Adrenal gland (tissue), 9 donors: ENCODE measurements at regions not wholly inside any gene's neighbourhood (a gene's known extent, or its start where the extent isn't known, plus 50 kb on each side); places are given as distances from the start of the nearest gene placed in this dataset.

ENCODE experiments used
- DNase-seq, 7 donors: peaks; one replicate each; pipeline ENCODE4 v3.0.0-alpha.2; 2019 to 2020
- H3K27ac ChIP-seq, 5 donors: fragments of 200-600 bp; sonication (generic) in 4 of 5; 1 replicate in 3 of 5; 2 replicates in 2 of 5; pipeline versions ENCODE4 v1.5.1 to v1.8.0; 2016 to 2020; ENCODE audit warnings: mild to moderate bottlenecking in 1 of 5
- H3K27me3 ChIP-seq: fragments of 200-600 bp; 2 replicates; pipeline ENCODE4 v1.8.0; 2021
- H3K36me3 ChIP-seq, 2 donors: fragments of 200-600 bp; replicated peaks in 1 of 2; 1 replicate in 1 of 2; 2 replicates in 1 of 2; pipeline versions ENCODE4 v1.5.1 to v1.8.0; 2018 to 2022
- H3K4me1 ChIP-seq, 2 donors: fragments of 200-600 bp; replicated peaks in 1 of 2; 1 replicate in 1 of 2; 2 replicates in 1 of 2; pipeline versions ENCODE4 v1.5.1 to v1.8.0; 2018 to 2021
- H3K4me3 ChIP-seq, 4 donors: fragments of 200-600 bp; sonication (generic) in 3 of 4; one replicate each; pipeline ENCODE4 v1.5.1; 2016 to 2018
- H3K9me3 ChIP-seq, 3 donors: fragments of 200-600 bp; sonication (generic) in 1 of 3; replicated peaks in 1 of 3; 1 replicate in 2 of 3; 2 replicates in 1 of 3; pipeline versions ENCODE4 v1.5.1 to v1.8.0; 2016 to 2021
- CTCF ChIP-seq, 6 experiments: fragments of 450-650 bp in 4 of 6; fragments of 200-600 bp in 2 of 6; sonication (generic) in 1 of 6; IDR thresholded peaks; 1 replicate in 5 of 6; 2 replicates in 1 of 6; pipeline versions ENCODE4 v1.5.1 to v1.8.0; 2016 to 2021; ENCODE audit warnings: antibody characterized with exemption in 6 of 6, mild to moderate bottlenecking in 2 of 6, moderate library complexity in 1 of 6
- POLR2A ChIP-seq, 2 donors: fragments of 450-650 bp; IDR thresholded peaks; one replicate each; pipeline ENCODE4 v1.6.1; 2017; ENCODE audit warnings: antibody characterized with exemption in 2 of 2, mild to moderate bottlenecking in 2 of 2, moderate library complexity in 1 of 2
- WGBS, 4 donors: extraction: QIAGEN DNeasy Blood & Tissue Kit in 2 of 4; methylation state at CpG; one replicate each; pipeline versions ENCODE4 v1.1.5 to v1.1.7; 2013 to 2017; 5-methylcytosine and 5-hydroxymethylcytosine counted together
- intact Hi-C, 2 donors: fragments of 100-400 bp; cut with DNase I; formaldehyde crosslinking; loops; one replicate each; pipeline versions ENCODE4 v1.14.1 to v1.15.0; 2022 to 2023
- donor health status: healthy with polysubstance abuse.
- donor health status: Bipolar disorder and iron deficiency.
- donor health status: DM: yes; HTN: yes; CAD: no.
- donor health status: DM: no; HTN: no; CAD: no.
- donor health status: DM: no; HTN: no; CAD: no.

GRCh38 chr20:60255415-60255814, 297.2 kb downstream of the CDH26 start:
- H3K27me3 ChIP-seq = no peaks in the 10 kb centered on the region
- peaks cover 17 to 18% of the 10 kb centered on the region in 2 donors for H3K4me1 ChIP-seq
- peak overlapping the region; percentile 24 to 85 (median 43) for H3K27ac ChIP-seq
- intact Hi-C loops = no loop called here
- no peak overlapping the region for H3K4me3 ChIP-seq
- H3K36me3 ChIP-seq = no peaks in the 10 kb centered on the region
- TF ChIP-seq CTCF (IDR thresholded peaks at IDR 0.05) = no peak
- TF ChIP-seq POLR2A (IDR thresholded peaks at IDR 0.05) = no peak
- no peaks in the 10 kb centered on the region for H3K9me3 ChIP-seq
- WGBS, 4 donors = 25 to 39% (median 34%) methylated on average over 3 of the region's 3 CpGs
- DNase-seq = peak in 2 of 7 donors; percentile 4 to 19

GRCh38 chr20:60255866-60256265, 297.6 kb downstream of the CDH26 start:
- intact Hi-C loops = no loop called here
- peak; percentile 34 to 60 (median 56) for DNase-seq
- 29 to 44% (median 38%) methylated on average over 5 to 6 of the region's 6 CpGs for WGBS, 4 donors
- H3K27me3 ChIP-seq = no peaks in the 10 kb centered on the region
- H3K4me1 ChIP-seq = peaks cover 17 to 18% of the 10 kb centered on the region in 2 donors
- no peak overlapping the region for H3K4me3 ChIP-seq
- H3K36me3 ChIP-seq = no peaks in the 10 kb centered on the region
- H3K9me3 ChIP-seq = no peaks in the 10 kb centered on the region
- H3K27ac ChIP-seq = peak overlapping the region in 3 of 5 donors; percentile 43 to 85 (median 49)
- TF ChIP-seq CTCF (IDR thresholded peaks at IDR 0.05) = no peak
- TF ChIP-seq POLR2A (IDR thresholded peaks at IDR 0.05) = no peak

GRCh38 chr20:60256811-60257210, 298.6 kb downstream of the CDH26 start:
- 82 to 95% (median 90%) methylated on average over 4 to 6 of the region's 6 CpGs for WGBS, 4 donors
- TF ChIP-seq CTCF (IDR thresholded peaks at IDR 0.05) = no peak
- TF ChIP-seq POLR2A (IDR thresholded peaks at IDR 0.05) = no peak
- Histone ChIP-seq H3K36me3 (no peaks in the 10 kb centered on the region), H3K4me1 (peaks cover 17 to 18% of the 10 kb centered on the region in 2 donors), H3K9me3 (no peaks in the 10 kb centered on the region), H3K4me3 (no peak overlapping the region), H3K27ac (no peak overlapping the region), H3K27me3 (no peaks in the 10 kb centered on the region)
- intact Hi-C loops = no loop called here
- DNase-seq = no peak

GRCh38 chr20:60257671-60258070, 299.4 kb downstream of the CDH26 start:
- TF ChIP-seq POLR2A (IDR thresholded peaks at IDR 0.05) (no peak), CTCF (IDR thresholded peaks at IDR 0.05) (no peak)
- 82 to 91% (median 89%) methylated on average over 2 to 3 of the region's 3 CpGs for WGBS, 4 donors
- intact Hi-C loops = no loop called here
- Histone ChIP-seq H3K4me3 (no peak overlapping the region), H3K27ac (no peak overlapping the region), H3K9me3 (no peaks in the 10 kb centered on the region), H3K36me3 (no peaks in the 10 kb centered on the region), H3K4me1 (peaks cover 17 to 18% of the 10 kb centered on the region in 2 donors), H3K27me3 (no peaks in the 10 kb centered on the region)
- no peak for DNase-seq
